Tibial artery (tissue), 4 donors: ENCODE measurements at regions not wholly inside any gene's neighbourhood (a gene's known extent, or its start where the extent isn't known, plus 50 kb on each side); places are given as distances from the start of the nearest gene placed in this dataset.

Experiments
- DNase-seq, 2 donors: peaks; one replicate each; pipeline ENCODE4 v3.0.0-alpha.2; 2019
- H3K27ac ChIP-seq, 2 donors: fragments of 200-600 bp; sonication (generic) in 1 of 2; 1 replicate in 1 of 2; 2 replicates in 1 of 2; pipeline ENCODE4 v1.5.1; 2018 to 2019; ENCODE audit warnings: mild to moderate bottlenecking in 1 of 2
- H3K27me3 ChIP-seq, 2 donors: fragments of 200-600 bp; sonication (generic) in 1 of 2; one replicate each; pipeline versions ENCODE4 v1.5.1 to v1.6.0; 2016 to 2019
- H3K36me3 ChIP-seq, 3 donors: fragments of 200-600 bp; sonication (generic) in 2 of 3; one replicate each; pipeline ENCODE4 v1.5.1; 2016 to 2019; ENCODE audit warnings: mild to moderate bottlenecking in 2 of 3
- H3K4me1 ChIP-seq, 4 donors: fragments of 200-600 bp; sonication (generic) in 2 of 4; 1 replicate in 3 of 4; 2 replicates in 1 of 4; pipeline ENCODE4 v1.5.1; 2016 to 2019
- H3K4me3 ChIP-seq, 2 donors: fragments of 200-600 bp; sonication (generic) in 1 of 2; 1 replicate in 1 of 2; 2 replicates in 1 of 2; pipeline ENCODE4 v1.5.1; 2018 to 2019; ENCODE audit warnings: mild to moderate bottlenecking in 2 of 2
- H3K9me3 ChIP-seq, 3 donors: fragments of 200-600 bp; sonication (generic) in 1 of 3; one replicate each; pipeline ENCODE4 v1.5.1; 2016 to 2019
- CTCF ChIP-seq, 2 experiments: fragments of 200-600 bp in 1 of 2; fragments of 450-650 bp in 1 of 2; IDR thresholded peaks; one replicate each; pipeline ENCODE4 v1.5.1; 2017 to 2019; ENCODE audit warnings: antibody characterized with exemption in 2 of 2, mild to moderate bottlenecking in 1 of 2, moderate library complexity in 1 of 2
- intact Hi-C: fragments of 100-400 bp; cut with DNase I; formaldehyde crosslinking; loops from one replicate; pipeline ENCODE4 v1.15.0; 2023; ENCODE audit warnings: low total_unique reads

- no peaks in the 10 kb centered on the region for H3K27me3 ChIP-seq
- intact Hi-C loops, result no loop called here
- H3K4me3 ChIP-seq, result no peak overlapping the region
- TF ChIP-seq CTCF (IDR thresholded peaks at IDR 0.05), result no peak
- no peak overlapping the region for H3K27ac ChIP-seq
- DNase-seq, result no peak
- no peaks in the 10 kb centered on the region for H3K9me3 ChIP-seq
- no peaks in the 10 kb centered on the region for H3K36me3 ChIP-seq
- no peaks in the 10 kb centered on the region for H3K4me1 ChIP-seq
Measured at GRCh38 chr16:55136356-55137150, 187.4 kb upstream of the IRX6 start.

GRCh38 chr16:55138298-55138697 lies 185.7 kb upstream of the IRX6 start:
- DNase-seq, result no peak
- no peak for TF ChIP-seq CTCF (IDR thresholded peaks at IDR 0.05)
- Histone ChIP-seq H3K4me1 (no peaks in the 10 kb centered on the region), H3K9me3 (no peaks in the 10 kb centered on the region), H3K36me3 (no peaks in the 10 kb centered on the region), H3K27me3 (no peaks in the 10 kb centered on the region), H3K27ac (no peak overlapping the region), H3K4me3 (no peak overlapping the region)
- intact Hi-C loops, result no loop called here

DNA sequence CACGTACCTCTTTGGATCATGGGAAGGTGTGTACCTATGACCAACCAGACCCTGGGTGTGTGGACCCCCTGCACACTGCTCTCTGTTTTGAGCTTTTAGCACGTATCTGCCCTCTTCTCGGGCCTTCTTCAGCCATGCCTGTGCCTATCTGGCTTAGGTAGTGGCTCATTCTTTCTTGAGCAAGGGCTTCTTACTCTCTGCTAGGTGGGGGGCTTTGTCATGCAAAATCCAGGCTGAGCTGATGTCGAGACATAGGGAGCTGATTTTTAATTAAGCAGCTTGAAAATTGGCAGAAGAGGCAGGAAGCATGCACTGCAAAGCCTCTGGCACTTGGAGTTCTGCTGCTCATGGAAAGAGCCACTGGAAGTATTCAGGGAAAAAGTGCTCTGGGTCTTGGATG lies 181.6 kb upstream of the IRX6 start:
- Histone ChIP-seq H3K9me3 (no peaks in the 10 kb centered on the region), H3K4me3 (no peak overlapping the region), H3K4me1 (no peaks in the 10 kb centered on the region), H3K36me3 (no peaks in the 10 kb centered on the region), H3K27ac (no peak overlapping the region), H3K27me3 (no peaks in the 10 kb centered on the region)
- intact Hi-C loops, result no loop called here
- TF ChIP-seq CTCF (IDR thresholded peaks at IDR 0.05), result no peak
- DNase-seq, result no peak

- DNase-seq, result no peak
- no peaks in the 10 kb centered on the region for H3K27me3 ChIP-seq
- H3K27ac ChIP-seq, result no peak overlapping the region
- no peak overlapping the region for H3K4me3 ChIP-seq
- no peak for TF ChIP-seq CTCF (IDR thresholded peaks at IDR 0.05)
- H3K9me3 ChIP-seq, result no peaks in the 10 kb centered on the region
- intact Hi-C loops, result no loop called here
- H3K36me3 ChIP-seq, result no peaks in the 10 kb centered on the region
- H3K4me1 ChIP-seq, result no peaks in the 10 kb centered on the region
Measured at GRCh38 chr16:55144651-55145050, 179.4 kb upstream of the IRX6 start.

DNA sequence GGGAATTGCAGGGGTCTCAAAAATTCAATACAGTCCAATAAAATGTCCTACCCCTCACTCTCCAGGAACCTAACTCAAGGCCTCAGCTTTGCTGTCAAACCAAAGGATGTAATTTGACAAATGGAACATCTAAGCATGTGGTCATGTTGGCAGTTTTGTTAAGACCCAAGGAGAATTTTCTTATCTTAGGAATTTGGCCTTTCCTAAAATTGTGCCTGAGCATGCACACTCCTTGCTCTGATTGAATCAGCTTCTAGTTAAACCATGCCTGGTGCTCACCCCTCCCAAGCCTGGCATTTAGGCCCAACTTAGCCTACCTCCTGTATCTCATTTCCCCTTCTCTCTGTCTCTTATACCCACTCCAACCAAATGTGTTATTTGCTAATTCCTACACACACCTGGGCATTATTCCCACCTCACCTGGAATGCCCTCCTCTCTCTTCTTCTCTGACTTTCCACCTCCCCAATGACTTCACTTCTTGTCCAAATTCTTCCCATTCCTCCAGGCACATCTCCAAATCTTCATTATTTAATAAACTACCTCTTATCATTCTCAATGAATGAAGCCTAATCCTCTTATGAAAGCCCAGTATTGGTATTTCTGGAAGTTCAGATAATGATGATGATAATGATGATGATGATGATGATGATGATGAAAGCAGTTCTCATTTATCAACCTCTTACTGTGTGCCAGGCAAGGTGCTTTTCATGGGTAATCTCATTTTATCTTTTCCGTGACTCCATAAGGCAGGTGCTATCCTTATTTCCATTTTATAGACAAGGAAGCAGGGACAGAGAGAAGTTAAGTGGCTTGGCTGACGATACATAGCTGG lies 178.0 kb upstream of the IRX6 start:
- Histone ChIP-seq H3K27ac (no peak overlapping the region), H3K4me1 (no peaks in the 10 kb centered on the region), H3K4me3 (no peak overlapping the region), H3K9me3 (no peaks in the 10 kb centered on the region), H3K27me3 (no peaks in the 10 kb centered on the region), H3K36me3 (no peaks in the 10 kb centered on the region)
- DNase-seq, result no peak
- intact Hi-C loops, result no loop called here
- TF ChIP-seq CTCF (IDR thresholded peaks at IDR 0.05), result no peak
